Activated CD8-positive, alpha-beta memory T cell treated with anti-CD3 and anti-CD28 coated beads, Interleukin-2, amount 10 ng/mL, durations not matched to agents 7 days and 5 days (primary cell): ENCODE measurements at regions not wholly inside any gene's neighbourhood (a gene's known extent, or its start where the extent isn't known, plus 50 kb on each side); places are given as distances from the start of the nearest gene placed in this dataset.
"Not testable (repeated sequence)": the region's sequence is repeated elsewhere in the genome, so short reads cannot be mapped to it uniquely, and the experiment has no call there.

Source experiments
- ATAC-seq: fragments of 150-1000 bp; cut with Tn5 transposase; one replicate; pipeline ENCODE4 v1.10.0; 2021; ENCODE audit warnings: moderate library complexity
- CTCF ChIA-PET: fragments of 350-600 bp; sonication (Branson Sonifier 250); formaldehyde crosslinking; loops from one replicate; lab custom pipeline; 2021; ENCODE audit warnings: antibody characterized with exemption; lab: Charles Lee
- DNase-seq: peaks from one replicate; pipeline ENCODE4 v3.0.0-alpha.2; 2020
- H3K27ac Mint-ChIP-seq: one replicate; pipeline ENCODE4 v1.8.0; 2021; ENCODE audit warnings: mild to moderate bottlenecking, mixed read lengths
- H3K27me3 Mint-ChIP-seq: one replicate; pipeline ENCODE4 v1.8.0; 2021; ENCODE audit warnings: mixed read lengths
- H3K36me3 Mint-ChIP-seq: one replicate; pipeline ENCODE4 v1.8.0; 2021; ENCODE audit warnings: mild to moderate bottlenecking, mixed read lengths
- H3K4me1 Mint-ChIP-seq: one replicate; pipeline ENCODE4 v1.8.0; 2021; ENCODE audit warnings: mixed read lengths
- H3K4me3 Mint-ChIP-seq: one replicate; pipeline ENCODE4 v1.8.0; 2021; ENCODE audit warnings: mild to moderate bottlenecking, moderate library complexity, mixed read lengths
- H3K9me3 Mint-ChIP-seq: one replicate; pipeline ENCODE4 v1.8.0; 2022; ENCODE audit warnings: low read depth, mixed read lengths

DNA sequence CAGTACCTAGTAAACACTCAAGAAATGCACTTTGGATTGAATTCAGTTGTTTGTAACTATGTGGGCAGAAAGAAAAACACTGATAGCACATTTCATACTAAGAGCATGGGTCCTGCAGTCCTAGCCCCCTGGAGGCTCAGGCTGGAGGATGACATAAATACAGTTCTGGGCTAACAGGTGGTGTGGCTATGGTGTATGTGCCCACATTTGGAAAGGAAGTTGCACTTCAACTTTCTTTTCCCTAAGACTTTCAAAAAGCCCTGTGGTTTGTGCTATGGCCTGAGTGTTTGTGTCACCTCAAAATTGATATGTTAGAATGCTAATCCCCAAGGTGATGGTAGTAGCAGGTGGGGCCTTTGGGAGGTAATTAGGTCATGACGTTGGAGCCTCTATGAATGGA, 218.2 kb downstream of the CDCA7 start:
- DNase-seq = no peak
- peaks cover 6% of the 10 kb centered on the region for H3K4me1 Mint-ChIP-seq
- H3K27me3 Mint-ChIP-seq = peaks cover 17% of the 10 kb centered on the region
- H3K9me3 Mint-ChIP-seq = peaks cover 3% of the 10 kb centered on the region
- H3K36me3 Mint-ChIP-seq = no peaks in the 10 kb centered on the region
- H3K27ac Mint-ChIP-seq = no peak overlapping the region
- ATAC-seq = no peak
- H3K4me3 Mint-ChIP-seq = no peak overlapping the region
- CTCF ChIA-PET = no interaction called here

GRCh38 chr2:173573782-173574181, 219.1 kb downstream of the CDCA7 start:
- not testable (repeated sequence) for H3K4me1 Mint-ChIP-seq, ATAC-seq, DNase-seq, H3K9me3 Mint-ChIP-seq, H3K36me3 Mint-ChIP-seq, H3K27ac Mint-ChIP-seq, H3K4me3 Mint-ChIP-seq
- H3K27me3 Mint-ChIP-seq = peaks cover 17% of the 10 kb centered on the region
- CTCF ChIA-PET = interaction anchor here (1.3 kb wide), 1 partner anchor 768 kb away, joined by 3 read pairs; no protein-coding TSS in a partner anchor

GRCh38 chr2:173574324-173575112, 219.8 kb downstream of the CDCA7 start:
- Mint-ChIP-seq H3K4me3 (no peak overlapping the region), H3K27ac (no peak overlapping the region), H3K27me3 (peaks cover 17% of the 10 kb centered on the region), H3K36me3 (no peaks in the 10 kb centered on the region), H3K9me3 (peaks cover 3% of the 10 kb centered on the region), H3K4me1 (peaks cover 6% of the 10 kb centered on the region)
- no peak for DNase-seq
- ATAC-seq = no peak
- CTCF ChIA-PET = interaction anchor here (1.3 kb wide), 1 partner anchor 767 kb away, joined by 3 read pairs; no protein-coding TSS in a partner anchor

- Mint-ChIP-seq H3K9me3 (peaks cover 3% of the 10 kb centered on the region), H3K4me3 (no peak overlapping the region), H3K27ac (no peak overlapping the region), H3K36me3 (no peaks in the 10 kb centered on the region), H3K4me1 (no peaks in the 10 kb centered on the region), H3K27me3 (peaks cover 6% of the 10 kb centered on the region)
- DNase-seq (no peak), ATAC-seq (no peak)
- CTCF ChIA-PET = interaction anchor here (1.0 kb wide), 1 partner anchor 747 kb away, joined by 3 read pairs; no protein-coding TSS in a partner anchor
These were observed 223.9 kb downstream of the CDCA7 start for GRCh38 chr2:173578404-173579107.

DNA sequence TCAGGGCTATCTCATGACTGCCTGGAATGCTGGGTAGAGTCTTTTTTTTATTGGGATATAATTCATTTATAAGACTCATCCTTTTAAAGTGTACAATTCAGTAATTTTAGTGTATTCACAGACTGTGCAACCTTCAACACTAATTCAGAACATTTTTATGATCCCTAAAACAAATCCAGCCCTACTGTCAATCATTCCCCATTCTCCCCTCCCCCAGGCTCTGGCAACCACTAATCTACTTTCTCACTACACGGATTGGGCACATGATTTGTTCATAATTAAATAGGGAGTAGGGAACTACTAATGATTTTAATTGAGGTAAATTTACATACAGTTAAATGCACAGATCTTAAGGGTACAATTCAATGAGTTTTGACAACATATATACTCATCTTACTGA, 225.7 kb downstream of the CDCA7 start:
- no peak for DNase-seq
- Mint-ChIP-seq H3K36me3 (no peaks in the 10 kb centered on the region), H3K9me3 (no peaks in the 10 kb centered on the region), H3K27ac (no peak overlapping the region), H3K4me1 (no peaks in the 10 kb centered on the region), H3K4me3 (no peak overlapping the region), H3K27me3 (peaks cover 11% of the 10 kb centered on the region)
- CTCF ChIA-PET = no interaction called here
- ATAC-seq = no peak

DNA sequence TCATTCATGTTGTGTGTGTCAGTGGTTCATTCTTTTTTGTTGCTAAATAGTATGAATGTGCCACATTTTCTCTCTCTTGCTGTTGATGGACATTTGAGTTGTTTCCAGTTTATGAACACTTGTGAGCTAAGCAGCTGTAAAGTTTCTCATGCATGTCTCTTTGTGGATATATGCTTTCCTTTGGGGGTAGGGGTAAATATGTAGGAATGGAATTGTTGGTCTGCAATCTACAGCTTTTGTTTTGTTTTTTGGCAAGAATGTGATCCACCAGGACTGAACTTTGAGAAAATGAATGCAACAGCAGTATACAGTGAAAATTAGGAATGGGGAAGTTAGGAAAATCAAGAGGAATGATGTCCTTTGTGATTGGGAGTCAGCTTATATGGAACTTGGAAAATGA, 226.3 kb downstream of the CDCA7 start:
- CTCF ChIA-PET = no interaction called here

GRCh38 chr2:173583196-173583595, 228.5 kb downstream of the CDCA7 start:
- H3K4me3 Mint-ChIP-seq = no peak overlapping the region

More for the DNA sequence above, 226.3 kb downstream of the CDCA7 start:
- H3K4me1 Mint-ChIP-seq = no peaks in the 10 kb centered on the region
- H3K4me3 Mint-ChIP-seq = no peak overlapping the region
- H3K36me3 Mint-ChIP-seq = no peaks in the 10 kb centered on the region
- ATAC-seq (no peak), DNase-seq (no peak)
- no peak overlapping the region for H3K27ac Mint-ChIP-seq
- peaks cover 14% of the 10 kb centered on the region for H3K27me3 Mint-ChIP-seq
- H3K9me3 Mint-ChIP-seq = no peaks in the 10 kb centered on the region

GRCh38 chr2:173584000-173584399, 229.3 kb downstream of the CDCA7 start:
- H3K27me3 Mint-ChIP-seq = peaks cover 23% of the 10 kb centered on the region
- H3K4me3 Mint-ChIP-seq = no peak overlapping the region
- no peaks in the 10 kb centered on the region for H3K36me3 Mint-ChIP-seq
- ATAC-seq (no peak), DNase-seq (no peak)
- H3K4me1 Mint-ChIP-seq = no peaks in the 10 kb centered on the region
- H3K27ac Mint-ChIP-seq = no peak overlapping the region
- CTCF ChIA-PET = no interaction called here
- no peaks in the 10 kb centered on the region for H3K9me3 Mint-ChIP-seq

More at GRCh38 chr2:173583196-173583595, 228.5 kb downstream of the CDCA7 start:
- Mint-ChIP-seq H3K9me3 (no peaks in the 10 kb centered on the region), H3K4me1 (no peaks in the 10 kb centered on the region), H3K36me3 (no peaks in the 10 kb centered on the region), H3K27ac (no peak overlapping the region), H3K27me3 (peaks cover 21% of the 10 kb centered on the region)
- CTCF ChIA-PET = no interaction called here
- no peak for DNase-seq
- ATAC-seq = no peak

GRCh38 chr2:173584676-173585458, 230.2 kb downstream of the CDCA7 start:
- Mint-ChIP-seq H3K4me3 (no peak overlapping the region), H3K4me1 (no peaks in the 10 kb centered on the region), H3K9me3 (no peaks in the 10 kb centered on the region), H3K36me3 (no peaks in the 10 kb centered on the region), H3K27me3 (peaks cover 27% of the 10 kb centered on the region), H3K27ac (no peak overlapping the region)
- CTCF ChIA-PET = no interaction called here
- DNase-seq (no peak), ATAC-seq (no peak)

- ATAC-seq (no peak), DNase-seq (no peak)
- Mint-ChIP-seq H3K9me3 (peaks cover 9% of the 10 kb centered on the region), H3K4me3 (no peak overlapping the region), H3K27ac (no peak overlapping the region), H3K27me3 (peaks cover 21% of the 10 kb centered on the region), H3K4me1 (no peaks in the 10 kb centered on the region), H3K36me3 (no peaks in the 10 kb centered on the region)
- CTCF ChIA-PET = no interaction called here
These were observed 234.3 kb downstream of the CDCA7 start for GRCh38 chr2:173588931-173589369.

- Mint-ChIP-seq H3K36me3 (no peaks in the 10 kb centered on the region), H3K4me3 (no peak overlapping the region), H3K9me3 (peaks cover 9% of the 10 kb centered on the region), H3K27ac (no peak overlapping the region), H3K4me1 (no peaks in the 10 kb centered on the region), H3K27me3 (peaks cover 16% of the 10 kb centered on the region)
- no peak for ATAC-seq
- DNase-seq = no peak
- CTCF ChIA-PET = no interaction called here
These were observed 235.1 kb downstream of the CDCA7 start for GRCh38 chr2:173589604-173590275.

GRCh38 chr2:173590276-173590861, 235.7 kb downstream of the CDCA7 start:
- CTCF ChIA-PET = no interaction called here
- H3K27me3 Mint-ChIP-seq = peaks cover 21% of the 10 kb centered on the region
- no peak overlapping the region for H3K27ac Mint-ChIP-seq
- ATAC-seq = no peak
- peaks cover 9% of the 10 kb centered on the region for H3K9me3 Mint-ChIP-seq
- H3K36me3 Mint-ChIP-seq = no peaks in the 10 kb centered on the region
- H3K4me3 Mint-ChIP-seq = no peak overlapping the region
- no peak for DNase-seq
- no peaks in the 10 kb centered on the region for H3K4me1 Mint-ChIP-seq
